Liver (tissue), 8 donors: ENCODE measurements at regions not wholly inside any gene's neighbourhood (a gene's known extent, or its start where the extent isn't known, plus 50 kb on each side); places are given as distances from the start of the nearest gene placed in this dataset.

ENCODE experiments used
- DNase-seq: peaks from one replicate; pipeline ENCODE4 v3.0.0-alpha.2; 2017; ENCODE audit warnings: low spot score
- H3K27ac ChIP-seq, 2 donors: one replicate each; pipeline ENCODE4 v1.7.0; 2013; ENCODE audit warnings: inconsistent platforms in 2 of 2, low read length in 2 of 2, control low read depth in 1 of 2, low read depth in 1 of 2, mild to moderate bottlenecking in 1 of 2
- H3K27me3 ChIP-seq, 4 donors: one replicate each; pipeline versions ENCODE4 v1.6.1 to v1.7.0; 2013; ENCODE audit warnings: low read length in 3 of 4, inconsistent platforms in 1 of 4, mild to moderate bottlenecking in 1 of 4, moderate library complexity in 1 of 4; ENCODE audit not compliant: control insufficient read depth in 4 of 4, insufficient read depth in 4 of 4
- H3K36me3 ChIP-seq, 4 donors: one replicate each; pipeline versions ENCODE4 v1.6.1 to v1.7.0; 2013; ENCODE audit warnings: low read length in 3 of 4, mild to moderate bottlenecking in 3 of 4, low read depth in 1 of 4, moderate library complexity in 1 of 4; ENCODE audit not compliant: control insufficient read depth in 4 of 4, insufficient read depth in 3 of 4
- H3K4me1 ChIP-seq, 4 donors: one replicate each; pipeline versions ENCODE4 v1.6.1 to v1.7.0; 2013; ENCODE audit warnings: low read length in 3 of 4, mild to moderate bottlenecking in 3 of 4, moderate library complexity in 1 of 4; ENCODE audit not compliant: control insufficient read depth in 4 of 4, insufficient read depth in 4 of 4
- H3K4me3 ChIP-seq, 3 donors: one replicate each; pipeline versions ENCODE4 v1.6.1 to v1.7.0; 2013; ENCODE audit warnings: low read length in 3 of 3, control low read depth in 1 of 3, low read depth in 1 of 3, mild to moderate bottlenecking in 1 of 3
- H3K9ac ChIP-seq, 2 donors: one replicate each; pipeline ENCODE4 v1.7.0; 2013; ENCODE audit warnings: low read length in 2 of 2, mild to moderate bottlenecking in 2 of 2, moderate library complexity in 2 of 2, control low read depth in 1 of 2, low read depth in 1 of 2
- H3K9me3 ChIP-seq, 4 donors: one replicate each; pipeline versions ENCODE4 v1.6.1 to v1.7.0; 2013; ENCODE audit warnings: low read length in 3 of 4; ENCODE audit not compliant: control insufficient read depth in 4 of 4
- EGR1 ChIP-seq, 2 donors: IDR thresholded peaks; 2 replicates each; pipeline ENCODE4 v1.6.1; 2016 to 2018; ENCODE audit warnings: antibody characterized with exemption in 2 of 2, low read depth in 2 of 2
- FOXA1 ChIP-seq: IDR thresholded peaks from 2 replicates; pipeline ENCODE4 v1.6.1; 2016; ENCODE audit warnings: antibody characterized with exemption
- FOXA2 ChIP-seq: IDR thresholded peaks from 2 replicates; pipeline ENCODE4 v1.6.1; 2016; ENCODE audit warnings: antibody characterized with exemption
- GABPA ChIP-seq, 2 donors: IDR thresholded peaks in 1 of 2; conservative IDR thresholded peaks in 1 of 2; 2 replicates each; pipeline ENCODE4 v1.6.1; 2016; ENCODE audit warnings: antibody characterized with exemption in 2 of 2, mild to moderate bottlenecking in 1 of 2, moderate library complexity in 1 of 2
- HNF4A ChIP-seq, 2 donors: conservative IDR thresholded peaks; 2 replicates each; pipeline ENCODE4 v1.6.1; 2016; ENCODE audit warnings: antibody characterized with exemption in 2 of 2, mild to moderate bottlenecking in 2 of 2
- HNF4G ChIP-seq: IDR thresholded peaks from 2 replicates; pipeline ENCODE4 v1.6.1; 2016; ENCODE audit warnings: antibody characterized with exemption
- JUND ChIP-seq, 2 donors: IDR thresholded peaks; 2 replicates each; pipeline ENCODE4 v1.6.1; 2016; ENCODE audit warnings: antibody characterized with exemption in 2 of 2
- NR2F2 ChIP-seq: IDR thresholded peaks from 2 replicates; pipeline ENCODE4 v1.6.1; 2016; ENCODE audit warnings: antibody characterized with exemption
- RAD21 ChIP-seq, 2 donors: IDR thresholded peaks; 2 replicates each; pipeline ENCODE4 v1.6.1; 2016; ENCODE audit warnings: antibody characterized with exemption in 2 of 2, mild to moderate bottlenecking in 2 of 2
- RXRA ChIP-seq, 2 donors: IDR thresholded peaks; 2 replicates each; pipeline ENCODE4 v1.6.1; 2017 to 2018; ENCODE audit warnings: antibody characterized with exemption in 2 of 2, mild to moderate bottlenecking in 1 of 2
- SP1 ChIP-seq: IDR thresholded peaks from 2 replicates; pipeline ENCODE4 v1.6.1; 2018; ENCODE audit warnings: antibody characterized with exemption, mild to moderate bottlenecking
- TAF1 ChIP-seq: conservative IDR thresholded peaks from 2 replicates; pipeline ENCODE4 v1.6.1; 2016; ENCODE audit warnings: antibody characterized with exemption, mild to moderate bottlenecking
- YY1 ChIP-seq: IDR thresholded peaks from 2 replicates; pipeline ENCODE4 v1.6.1; 2016; ENCODE audit warnings: antibody characterized with exemption, mild to moderate bottlenecking
- WGBS: extraction: QIAGEN DNeasy Blood & Tissue Kit; methylation state at CpG from one replicate; pipeline ENCODE4 v1.1.7; 2013; 5-methylcytosine and 5-hydroxymethylcytosine counted together
- TF ChIP-seq, protein P1 (sequence below): IDR thresholded peaks from 2 replicates; pipeline ENCODE4 v1.6.1; 2016; ENCODE audit warnings: antibody characterized with exemption
- TF ChIP-seq, protein P2 (sequence below): IDR thresholded peaks from 2 replicates; pipeline ENCODE4 v1.6.1; 2016; ENCODE audit warnings: antibody characterized with exemption
- TF ChIP-seq, protein P3 (sequence below): IDR thresholded peaks from 2 replicates; pipeline ENCODE4 v1.6.1; 2016; ENCODE audit warnings: antibody characterized with exemption
- TF ChIP-seq, protein P4 (sequence below): IDR thresholded peaks from 2 replicates; pipeline ENCODE4 v1.6.1; 2016; ENCODE audit warnings: antibody characterized with exemption, mild to moderate bottlenecking
- TF ChIP-seq, protein P5 (sequence below): fragments of 150-350 bp; IDR thresholded peaks from 2 replicates; pipeline ENCODE4 v1.5.1; 2017; ENCODE audit warnings: improper control_type of control experiment, low read depth, low read length; ENCODE audit not compliant: missing input control
- donor health status: healthy.
- donor health status: healthy.
- donor health status: healthy.
- donor health status: healthy.
- donor health status: healthy.

DNA sequence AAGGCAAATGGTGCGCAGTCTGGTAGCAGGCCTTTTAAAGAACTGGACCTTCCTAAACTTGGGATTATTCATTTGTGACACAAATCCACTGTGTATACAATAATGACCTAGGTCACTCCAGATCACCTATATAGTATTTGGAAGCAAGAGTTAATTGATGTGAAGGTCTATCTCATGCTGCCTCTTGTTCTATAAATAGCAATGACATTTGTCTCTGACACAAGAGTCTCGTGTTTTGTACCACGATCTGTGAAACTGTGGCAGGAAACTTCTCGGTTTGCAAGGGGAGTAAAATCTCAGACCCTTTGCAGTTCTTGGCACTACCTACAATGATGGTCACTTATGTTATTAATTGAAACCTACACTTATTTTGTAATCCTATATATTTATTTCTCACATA lies 1408.4 kb downstream of the PCDH7 start:
- H3K27me3 ChIP-seq = no peaks in the 10 kb centered on the region
- no peaks in the 10 kb centered on the region for H3K9me3 ChIP-seq
- 72% methylated on average over 4 of the region's 4 CpGs for WGBS
- no peak overlapping the region for H3K27ac ChIP-seq
- TF ChIP-seq, protein P1, sequence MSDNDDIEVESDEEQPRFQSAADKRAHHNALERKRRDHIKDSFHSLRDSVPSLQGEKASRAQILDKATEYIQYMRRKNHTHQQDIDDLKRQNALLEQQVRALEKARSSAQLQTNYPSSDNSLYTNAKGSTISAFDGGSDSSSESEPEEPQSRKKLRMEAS = no peak
- TF ChIP-seq NR2F2 (no peak), RXRA (IDR thresholded peaks at IDR 0.05) (no peak), FOXA2 (no peak), HNF4G (no peak), HNF4A (conservative IDR thresholded peaks at IDR 0.05) (no peak), GABPA (IDR thresholded peaks at IDR 0.05 in 1 of 2, conservative IDR thresholded peaks at IDR 0.05 in 1 of 2) (no peak), SP1 (no peak), JUND (IDR thresholded peaks at IDR 0.05) (no peak), EGR1 (IDR thresholded peaks at IDR 0.05; ENCODE audit: low read depth in 2 of 2) (no peak), FOXA1 (no peak), YY1 (no peak), TAF1 (no peak), RAD21 (IDR thresholded peaks at IDR 0.05) (no peak)
- TF ChIP-seq, protein P2, sequence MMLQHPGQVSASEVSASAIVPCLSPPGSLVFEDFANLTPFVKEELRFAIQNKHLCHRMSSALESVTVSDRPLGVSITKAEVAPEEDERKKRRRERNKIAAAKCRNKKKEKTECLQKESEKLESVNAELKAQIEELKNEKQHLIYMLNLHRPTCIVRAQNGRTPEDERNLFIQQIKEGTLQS = no peak
- TF ChIP-seq, protein P3, sequence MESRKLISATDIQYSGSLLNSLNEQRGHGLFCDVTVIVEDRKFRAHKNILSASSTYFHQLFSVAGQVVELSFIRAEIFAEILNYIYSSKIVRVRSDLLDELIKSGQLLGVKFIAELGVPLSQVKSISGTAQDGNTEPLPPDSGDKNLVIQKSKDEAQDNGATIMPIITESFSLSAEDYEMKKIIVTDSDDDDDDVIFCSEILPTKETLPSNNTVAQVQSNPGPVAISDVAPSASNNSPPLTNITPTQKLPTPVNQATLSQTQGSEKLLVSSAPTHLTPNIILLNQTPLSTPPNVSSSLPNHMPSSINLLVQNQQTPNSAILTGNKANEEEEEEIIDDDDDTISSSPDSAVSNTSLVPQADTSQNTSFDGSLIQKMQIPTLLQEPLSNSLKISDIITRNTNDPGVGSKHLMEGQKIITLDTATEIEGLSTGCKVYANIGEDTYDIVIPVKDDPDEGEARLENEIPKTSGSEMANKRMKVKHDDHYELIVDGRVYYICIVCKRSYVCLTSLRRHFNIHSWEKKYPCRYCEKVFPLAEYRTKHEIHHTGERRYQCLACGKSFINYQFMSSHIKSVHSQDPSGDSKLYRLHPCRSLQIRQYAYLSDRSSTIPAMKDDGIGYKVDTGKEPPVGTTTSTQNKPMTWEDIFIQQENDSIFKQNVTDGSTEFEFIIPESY = no peak
- TF ChIP-seq, protein P4, sequence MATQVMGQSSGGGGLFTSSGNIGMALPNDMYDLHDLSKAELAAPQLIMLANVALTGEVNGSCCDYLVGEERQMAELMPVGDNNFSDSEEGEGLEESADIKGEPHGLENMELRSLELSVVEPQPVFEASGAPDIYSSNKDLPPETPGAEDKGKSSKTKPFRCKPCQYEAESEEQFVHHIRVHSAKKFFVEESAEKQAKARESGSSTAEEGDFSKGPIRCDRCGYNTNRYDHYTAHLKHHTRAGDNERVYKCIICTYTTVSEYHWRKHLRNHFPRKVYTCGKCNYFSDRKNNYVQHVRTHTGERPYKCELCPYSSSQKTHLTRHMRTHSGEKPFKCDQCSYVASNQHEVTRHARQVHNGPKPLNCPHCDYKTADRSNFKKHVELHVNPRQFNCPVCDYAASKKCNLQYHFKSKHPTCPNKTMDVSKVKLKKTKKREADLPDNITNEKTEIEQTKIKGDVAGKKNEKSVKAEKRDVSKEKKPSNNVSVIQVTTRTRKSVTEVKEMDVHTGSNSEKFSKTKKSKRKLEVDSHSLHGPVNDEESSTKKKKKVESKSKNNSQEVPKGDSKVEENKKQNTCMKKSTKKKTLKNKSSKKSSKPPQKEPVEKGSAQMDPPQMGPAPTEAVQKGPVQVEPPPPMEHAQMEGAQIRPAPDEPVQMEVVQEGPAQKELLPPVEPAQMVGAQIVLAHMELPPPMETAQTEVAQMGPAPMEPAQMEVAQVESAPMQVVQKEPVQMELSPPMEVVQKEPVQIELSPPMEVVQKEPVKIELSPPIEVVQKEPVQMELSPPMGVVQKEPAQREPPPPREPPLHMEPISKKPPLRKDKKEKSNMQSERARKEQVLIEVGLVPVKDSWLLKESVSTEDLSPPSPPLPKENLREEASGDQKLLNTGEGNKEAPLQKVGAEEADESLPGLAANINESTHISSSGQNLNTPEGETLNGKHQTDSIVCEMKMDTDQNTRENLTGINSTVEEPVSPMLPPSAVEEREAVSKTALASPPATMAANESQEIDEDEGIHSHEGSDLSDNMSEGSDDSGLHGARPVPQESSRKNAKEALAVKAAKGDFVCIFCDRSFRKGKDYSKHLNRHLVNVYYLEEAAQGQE = no peak
- TF ChIP-seq, protein P5, sequence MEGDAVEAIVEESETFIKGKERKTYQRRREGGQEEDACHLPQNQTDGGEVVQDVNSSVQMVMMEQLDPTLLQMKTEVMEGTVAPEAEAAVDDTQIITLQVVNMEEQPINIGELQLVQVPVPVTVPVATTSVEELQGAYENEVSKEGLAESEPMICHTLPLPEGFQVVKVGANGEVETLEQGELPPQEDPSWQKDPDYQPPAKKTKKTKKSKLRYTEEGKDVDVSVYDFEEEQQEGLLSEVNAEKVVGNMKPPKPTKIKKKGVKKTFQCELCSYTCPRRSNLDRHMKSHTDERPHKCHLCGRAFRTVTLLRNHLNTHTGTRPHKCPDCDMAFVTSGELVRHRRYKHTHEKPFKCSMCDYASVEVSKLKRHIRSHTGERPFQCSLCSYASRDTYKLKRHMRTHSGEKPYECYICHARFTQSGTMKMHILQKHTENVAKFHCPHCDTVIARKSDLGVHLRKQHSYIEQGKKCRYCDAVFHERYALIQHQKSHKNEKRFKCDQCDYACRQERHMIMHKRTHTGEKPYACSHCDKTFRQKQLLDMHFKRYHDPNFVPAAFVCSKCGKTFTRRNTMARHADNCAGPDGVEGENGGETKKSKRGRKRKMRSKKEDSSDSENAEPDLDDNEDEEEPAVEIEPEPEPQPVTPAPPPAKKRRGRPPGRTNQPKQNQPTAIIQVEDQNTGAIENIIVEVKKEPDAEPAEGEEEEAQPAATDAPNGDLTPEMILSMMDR = no peak
- no peak for DNase-seq
- H3K4me1 ChIP-seq = no peaks in the 10 kb centered on the region
- no peaks in the 10 kb centered on the region for H3K36me3 ChIP-seq
- H3K4me3 ChIP-seq = no peak overlapping the region
- H3K9ac ChIP-seq = no peak overlapping the region
